ENCODE measurements at regions not wholly inside any gene's neighbourhood (a gene's known extent, or its start where the extent isn't known, plus 50 kb on each side); places are given as distances from the start of the nearest gene placed in this dataset.

GRCh38 chrX:139332441-139332840, 198.1 kb upstream of the F9 start:
- ChIA-PET POLR2A (no interaction called here), CTCF (ENCODE audit: low intra/inter-chr PET ratio) (interaction anchor here (0.7 kb wide), 1 partner anchor 111 kb away, joined by 3 read pairs; no protein-coding TSS in a partner anchor)
- no peaks in the 10 kb centered on the region for H4K20me1 ChIP-seq (replicated peaks; ENCODE audit: control insufficient read depth, insufficient read depth, low read length)
- no peaks in the 10 kb centered on the region for H3K9me1 ChIP-seq (ENCODE audit: control insufficient read depth, insufficient read depth, low read length)
- no peak for DNase-seq (ENCODE audit: extremely low read depth in 1 of 4, low spot score in 3 of 4)
- no peak for TF ChIP-seq HNRNPH1 (optimal IDR thresholded peaks at IDR 0.05; ENCODE audit: low read depth, low read length)
- no peak for TF ChIP-seq CBX8 (IDR thresholded peaks at IDR 0.05; ENCODE audit: borderline replicate concordance, extremely low read depth, low read depth, low read length, poor library complexity, severe bottlenecking)
- no peak for TF ChIP-seq ZBTB7A (IDR thresholded peaks at IDR 0.05; ENCODE audit: borderline replicate concordance, control insufficient read depth, low read depth, low read length)
- no peak for TF ChIP-seq CHAMP1 (IDR thresholded peaks at IDR 0.05)
- TF ChIP-seq SMARCA4 (IDR thresholded peaks at IDR 0.05), result no peak
- TF ChIP-seq NFE2 (IDR thresholded peaks at IDR 0.05; ENCODE audit: low read depth), result no peak
- TF ChIP-seq ZNF41 (CRISPR knock-in tag; conservative IDR thresholded peaks at IDR 0.05), result no peak
- TF ChIP-seq ZNF75A (CRISPR knock-in tag; IDR thresholded peaks at IDR 0.05), result no peak
- TF ChIP-seq ELF2 (CRISPR knock-in tag; IDR thresholded peaks at IDR 0.05), result no peak
- TF ChIP-seq CREB5 (CRISPR knock-in tag; IDR thresholded peaks at IDR 0.05), result no peak
- TF ChIP-seq MNT (conservative IDR thresholded peaks at IDR 0.05), result no peak
- TF ChIP-seq ZNF143 (CRISPR knock-in tag; IDR thresholded peaks at IDR 0.05), result no peak
- no peak for TF ChIP-seq SRF (CRISPR knock-in tag; IDR thresholded peaks at IDR 0.05)
- TF ChIP-seq BDP1 (IDR thresholded peaks at IDR 0.05; ENCODE audit: insufficient read depth, insufficient read length), result no peak
- TF ChIP-seq ZNF12 (CRISPR knock-in tag; IDR thresholded peaks at IDR 0.05), result no peak
- TF ChIP-seq PHF8 (IDR thresholded peaks at IDR 0.05; ENCODE audit: borderline replicate concordance, low read length), result no peak
- H3K9me3 ChIP-seq (replicated peaks; ENCODE audit: control insufficient read depth, insufficient read depth, low read depth, low read length), result no peaks in the 10 kb centered on the region
- WGBS (ENCODE audit: insufficient coverage, low coverage, missing lambda C conversion rate), result 10% methylated on average over 2 of the region's 2 CpGs
- H2AFZ ChIP-seq (ENCODE audit: low read depth, low read length), result no peak overlapping the region
- FAIRE-seq, result no peak
- H3K79me2 ChIP-seq (ENCODE audit: control insufficient read depth, insufficient read depth, low read length), result no peaks in the 10 kb centered on the region
- H3K4me3 ChIP-seq, result no peak overlapping the region
- in situ Hi-C loops (cut with MboI), result no loop called here
- no peak overlapping the region for H3K27ac ChIP-seq (ENCODE audit: extremely low read depth, low read depth, low read length)
- H3K36me3 ChIP-seq (ENCODE audit: control insufficient read depth, insufficient read depth, low read length), result no peaks in the 10 kb centered on the region
- no peaks in the 10 kb centered on the region for H3K4me1 ChIP-seq (replicated peaks in 1 of 2; ENCODE audit: control insufficient read depth in 2 of 2, insufficient read depth in 2 of 2, low read length in 2 of 2)
- intact Hi-C loops (cut with micrococcal nuclease), result loop anchor here (10.0 kb wide), 1 partner anchor 558 kb away; no protein-coding TSS in a partner anchor
- no peak overlapping the region for H3K4me2 ChIP-seq (ENCODE audit: insufficient read depth, low read length)
- no peak for ATAC-seq
- H3K9ac ChIP-seq (ENCODE audit: insufficient read depth in 1 of 2, low read depth in 2 of 2, low read length in 2 of 2), result no peak overlapping the region
- BruUV-seq (replicated peaks), result no TSS peak
- no peaks in the 10 kb centered on the region for H3K27me3 ChIP-seq (ENCODE audit: control insufficient read depth in 2 of 2, insufficient read depth in 2 of 2, low read length in 2 of 2)
